Suprapubic skin (tissue), 3 donors: ENCODE measurements at regions not wholly inside any gene's neighbourhood (a gene's known extent, or its start where the extent isn't known, plus 50 kb on each side); places are given as distances from the start of the nearest gene placed in this dataset.

Experiments
- EP300 ChIP-seq: sonication (generic); formaldehyde crosslinking; IDR thresholded peaks from one replicate; pipeline ENCODE4 v1.6.1; 2017; ENCODE audit warnings: antibody characterized with exemption
- POLR2A ChIP-seq, 2 donors: fragments of 450-650 bp; IDR thresholded peaks; one replicate each; pipeline ENCODE4 v1.6.1; 2017; ENCODE audit warnings: antibody characterized with exemption in 2 of 2, mild to moderate bottlenecking in 2 of 2, moderate library complexity in 2 of 2
- TF ChIP-seq, protein P1 (sequence below), 2 donors: fragments of 200-600 bp in 1 of 2; fragments of 450-650 bp in 1 of 2; sonication (generic) in 1 of 2; IDR thresholded peaks; one replicate each; pipeline ENCODE4 v1.5.1; 2016 to 2019; ENCODE audit warnings: antibody characterized with exemption in 2 of 2, mild to moderate bottlenecking in 1 of 2, moderate library complexity in 1 of 2

GRCh38 chr3:34275811-34276210 lies 477.4 kb downstream of the PDCD6IP start:
- TF ChIP-seq, protein P1, sequence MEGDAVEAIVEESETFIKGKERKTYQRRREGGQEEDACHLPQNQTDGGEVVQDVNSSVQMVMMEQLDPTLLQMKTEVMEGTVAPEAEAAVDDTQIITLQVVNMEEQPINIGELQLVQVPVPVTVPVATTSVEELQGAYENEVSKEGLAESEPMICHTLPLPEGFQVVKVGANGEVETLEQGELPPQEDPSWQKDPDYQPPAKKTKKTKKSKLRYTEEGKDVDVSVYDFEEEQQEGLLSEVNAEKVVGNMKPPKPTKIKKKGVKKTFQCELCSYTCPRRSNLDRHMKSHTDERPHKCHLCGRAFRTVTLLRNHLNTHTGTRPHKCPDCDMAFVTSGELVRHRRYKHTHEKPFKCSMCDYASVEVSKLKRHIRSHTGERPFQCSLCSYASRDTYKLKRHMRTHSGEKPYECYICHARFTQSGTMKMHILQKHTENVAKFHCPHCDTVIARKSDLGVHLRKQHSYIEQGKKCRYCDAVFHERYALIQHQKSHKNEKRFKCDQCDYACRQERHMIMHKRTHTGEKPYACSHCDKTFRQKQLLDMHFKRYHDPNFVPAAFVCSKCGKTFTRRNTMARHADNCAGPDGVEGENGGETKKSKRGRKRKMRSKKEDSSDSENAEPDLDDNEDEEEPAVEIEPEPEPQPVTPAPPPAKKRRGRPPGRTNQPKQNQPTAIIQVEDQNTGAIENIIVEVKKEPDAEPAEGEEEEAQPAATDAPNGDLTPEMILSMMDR (IDR thresholded peaks at IDR 0.05), result no peak
- TF ChIP-seq POLR2A (IDR thresholded peaks at IDR 0.05) (no peak), EP300 (no peak)
